PC-3 (cell line): ENCODE measurements at regions not wholly inside any gene's neighbourhood (a gene's known extent, or its start where the extent isn't known, plus 50 kb on each side); places are given as distances from the start of the nearest gene placed in this dataset.

ENCODE experiments used
- ATAC-seq: fragments of 200-7000 bp; cut with Tn5 transposase; 2 replicates; pipeline ENCODE4 v1.9.1; 2020; ENCODE audit warnings: mild to moderate bottlenecking, moderate library complexity
- BruUV-seq: library from RNA; stranded (reverse); fragments of 400-500 nt; replicated peaks from 2 replicates; lab custom pipeline; 2021; lab: Mats Ljungman, UMichigan
- CTCF ChIA-PET: fragments of 300-600 bp; sonication (Branson Sonifier 250); formaldehyde crosslinking; loops from one replicate; lab custom pipeline; 2022; ENCODE audit warnings: antibody characterized with exemption; lab: Charles Lee
- POLR2A ChIA-PET: fragments of 300-600 bp; sonication (Branson Sonifier 250); formaldehyde crosslinking; loops from one replicate; lab custom pipeline; 2022; ENCODE audit warnings: antibody characterized with exemption; ENCODE audit not compliant: unreplicated experiment; lab: Charles Lee
- DNase-seq: peaks from one replicate; pipeline ENCODE4 v3.0.0-alpha.2; 2015
- H2AFZ ChIP-seq: fragments of 300-600 bp; sonication (generic); 2 replicates; pipeline ENCODE4 v1.6.0; 2016; ENCODE audit warnings: antibody characterized with exemption, low read length
- H3F3A ChIP-seq: fragments of 300-600 bp; sonication (generic); one replicate; pipeline ENCODE4 v1.6.0; 2017; ENCODE audit warnings: antibody characterized with exemption, low read length, control low read depth, mild to moderate bottlenecking; ENCODE audit not compliant: unreplicated experiment
- H3K27ac ChIP-seq: fragments of 300-600 bp; sonication (generic); 2 replicates; pipeline ENCODE4 v1.5.1; 2016; ENCODE audit warnings: mild to moderate bottlenecking, low read length
- H3K27me3 ChIP-seq: fragments of 300-600 bp; sonication (generic); 2 replicates; pipeline ENCODE4 v1.6.1; 2016; ENCODE audit warnings: low read length, mixed read lengths
- H3K36me3 ChIP-seq: fragments of 300-600 bp; sonication (generic); 2 replicates; pipeline ENCODE4 v1.6.1; 2016; ENCODE audit warnings: low read depth, mixed run types, low read length, mixed read lengths
- H3K4me1 ChIP-seq: fragments of 300-600 bp; sonication (generic); 2 replicates; pipeline ENCODE4 v1.5.1; 2016; ENCODE audit warnings: low read length; ENCODE audit not compliant: insufficient read depth
- H3K4me2 ChIP-seq: fragments of 300-600 bp; sonication (generic); 2 replicates; pipeline ENCODE4 v1.6.0; 2016; ENCODE audit warnings: low read length
- H3K4me3 ChIP-seq: fragments of 300-600 bp; sonication (generic); 2 replicates; pipeline ENCODE4 v1.5.1; 2016; ENCODE audit warnings: mild to moderate bottlenecking, low read length, mixed read lengths
- H3K79me2 ChIP-seq: fragments of 300-600 bp; sonication (generic); 2 replicates; pipeline ENCODE4 v1.6.1; 2017; ENCODE audit warnings: low read length, mixed read lengths
- H3K9ac ChIP-seq: fragments of 300-600 bp; sonication (generic); 2 replicates; pipeline ENCODE4 v1.6.0; 2016; ENCODE audit warnings: mild to moderate bottlenecking, low read length
- H3K9me2 ChIP-seq: fragments of 300-600 bp; sonication (generic); replicated peaks from 2 replicates; pipeline ENCODE4 v1.6.1; 2016; ENCODE audit warnings: mixed run types, low read length, mixed read lengths
- H3K9me3 ChIP-seq: fragments of 300-600 bp; sonication (generic); 2 replicates; pipeline ENCODE4 v1.6.1; 2016; ENCODE audit warnings: low read length, mixed read lengths
- H4K20me1 ChIP-seq: fragments of 300-600 bp; sonication (generic); 2 replicates; pipeline ENCODE4 v1.6.1; 2016; ENCODE audit warnings: low read length, mixed read lengths
- CTCF ChIP-seq: fragments of 300-600 bp; sonication (generic); conservative IDR thresholded peaks from 2 replicates; pipeline ENCODE4 v1.5.1; 2017; ENCODE audit warnings: antibody characterized with exemption, low read depth, mild to moderate bottlenecking, low read length
- EZH2 ChIP-seq: fragments of 300-600 bp; sonication (generic); IDR thresholded peaks from one replicate; pipeline ENCODE4 v1.6.1; 2017; ENCODE audit warnings: antibody characterized with exemption, mild to moderate bottlenecking, low read length; ENCODE audit not compliant: unreplicated experiment
- EZH2phosphoT487 ChIP-seq: fragments of 300-600 bp; sonication (generic); IDR thresholded peaks from 2 replicates; pipeline ENCODE4 v1.6.1; 2018; ENCODE audit warnings: mild to moderate bottlenecking, antibody characterized with exemption, low read length, borderline replicate concordance
- intact Hi-C: fragments of 100-400 bp; cut with micrococcal nuclease; formaldehyde crosslinking; loops from 2 replicates; pipeline ENCODE4 v1.9.0; 2023

GRCh38 chr6:156659822-156660198 lies 117.4 kb upstream of the ARID1B start:
- intact Hi-C loops, result no loop called here
- no TSS peak for BruUV-seq
- H2AFZ ChIP-seq, result 0 out of 2 replicates have a peak overlapping the region, but pooled peaks have one; percentile 6

GRCh38 chr6:156658966-156659821 lies 118.0 kb upstream of the ARID1B start:
- Histone ChIP-seq H3K4me3 (no peak overlapping the region), H3K4me2 (no peak overlapping the region), H3K27ac (no peak overlapping the region), H3K36me3 (no peaks in the 10 kb centered on the region), H3K9ac (no peak overlapping the region), H3K79me2 (no peaks in the 10 kb centered on the region), H3K9me3 (no peaks in the 10 kb centered on the region), H4K20me1 (no peaks in the 10 kb centered on the region), H3K9me2 (no peaks in the 10 kb centered on the region), H2AFZ (0 out of 2 replicates have a peak overlapping the region, but pooled peaks have one; percentile 6), H3K4me1 (no peaks in the 10 kb centered on the region; the same call in 1 of the 2 replicates), H3F3A (no peaks in the 10 kb centered on the region), H3K27me3 (no peaks in the 10 kb centered on the region)
- ATAC-seq, result no peak
- ChIA-PET POLR2A (no interaction called here), CTCF (no interaction called here)
- DNase-seq, result no peak
- BruUV-seq, result no TSS peak
- intact Hi-C loops, result no loop called here
- no peak for TF ChIP-seq EZH2phosphoT487
- TF ChIP-seq CTCF, result no peak
- no peak for TF ChIP-seq EZH2

More at GRCh38 chr6:156659822-156660198, 117.4 kb upstream of the ARID1B start:
- H3K9ac ChIP-seq, result no peak overlapping the region
- no peak overlapping the region for H3K4me2 ChIP-seq
- H3K27ac ChIP-seq, result no peak overlapping the region
- no peak for ATAC-seq
- no peaks in the 10 kb centered on the region for H3K79me2 ChIP-seq
- CTCF ChIA-PET, result no interaction called here
- POLR2A ChIA-PET, result no interaction called here
- H3K9me2 ChIP-seq, result no peaks in the 10 kb centered on the region
- H3K9me3 ChIP-seq, result no peaks in the 10 kb centered on the region
- H3K27me3 ChIP-seq, result no peaks in the 10 kb centered on the region
- DNase-seq, result no peak
- TF ChIP-seq CTCF (no peak), EZH2 (no peak), EZH2phosphoT487 (no peak)
- no peaks in the 10 kb centered on the region for H4K20me1 ChIP-seq
- no peaks in the 10 kb centered on the region for H3F3A ChIP-seq
- no peaks in the 10 kb centered on the region for H3K36me3 ChIP-seq
- H3K4me3 ChIP-seq, result no peak overlapping the region
- H3K4me1 ChIP-seq, result no peaks in the 10 kb centered on the region; the same call in 1 of the 2 replicates
